CD14-positive monocyte (primary cell): ENCODE measurements at regions not wholly inside any gene's neighbourhood (a gene's known extent, or its start where the extent isn't known, plus 50 kb on each side); places are given as distances from the start of the nearest gene placed in this dataset.

ENCODE experiments used
- DNase-seq, 3 donors: peaks; one replicate each; pipeline ENCODE4 v3.0.0-alpha.2; 2011 to 2022
- H2AFZ ChIP-seq: 2 replicates; pipeline ENCODE4 v1.6.0; 2012; ENCODE audit warnings: mild to moderate bottlenecking, low read depth, low read length, inconsistent platforms; ENCODE audit not compliant: insufficient read depth, poor library complexity, severe bottlenecking
- H3K27ac ChIP-seq, 2 donors: 1 replicate in 1 of 2; 2 replicates in 1 of 2; pipeline ENCODE4 v1.5.1; 2012 to 2013; ENCODE audit warnings: low read length in 2 of 2, control low read depth in 1 of 2, inconsistent platforms in 1 of 2, low read depth in 1 of 2, mild to moderate bottlenecking in 1 of 2
- H3K27me3 ChIP-seq, 2 donors: one replicate each; pipeline versions ENCODE4 v1.6.0 to v1.6.1; 2011 to 2013; ENCODE audit warnings: low read length in 2 of 2; ENCODE audit not compliant: control insufficient read depth in 2 of 2, insufficient read depth in 2 of 2
- H3K36me3 ChIP-seq, 2 donors: replicated peaks in 1 of 2; 1 replicate in 1 of 2; 2 replicates in 1 of 2; pipeline versions ENCODE4 v1.5.1 to v1.6.1; 2012 to 2013; ENCODE audit warnings: low read length in 2 of 2, control low read depth in 1 of 2, inconsistent platforms in 1 of 2, mild to moderate bottlenecking in 1 of 2; ENCODE audit not compliant: insufficient read depth in 2 of 2, control insufficient read depth in 1 of 2
- H3K4me1 ChIP-seq, 2 donors: 1 replicate in 1 of 2; 2 replicates in 1 of 2; pipeline versions ENCODE4 v1.5.1 to v1.6.1; 2012 to 2013; ENCODE audit warnings: low read length in 2 of 2, control low read depth in 1 of 2, inconsistent platforms in 1 of 2, mild to moderate bottlenecking in 1 of 2, moderate library complexity in 1 of 2; ENCODE audit not compliant: insufficient read depth in 2 of 2, control insufficient read depth in 1 of 2
- H3K4me2 ChIP-seq: replicated peaks from 2 replicates; pipeline ENCODE3; 2012; ENCODE audit warnings: low read length, moderate library complexity, mild to moderate bottlenecking; ENCODE audit not compliant: poor library complexity, severe bottlenecking; ENCODE audit errors: extremely low read depth
- H3K4me3 ChIP-seq, 3 experiments: fragments of 200-600 bp in 1 of 3; sonication (generic) in 1 of 3; replicated peaks in 1 of 3; 1 replicate in 2 of 3; 2 replicates in 1 of 3; pipeline ENCODE4 v1.5.1; 2011 to 2013; ENCODE audit warnings: low read length in 3 of 3, mild to moderate bottlenecking in 3 of 3, control low read depth in 2 of 3, low read depth in 2 of 3, inconsistent platforms in 1 of 3, moderate library complexity in 1 of 3
- H3K79me2 ChIP-seq: 2 replicates; pipeline ENCODE4 v1.6.0; 2012; ENCODE audit warnings: mild to moderate bottlenecking, control low read depth, inconsistent platforms, low read length, moderate library complexity; ENCODE audit not compliant: insufficient read depth
- H3K9ac ChIP-seq: 2 replicates; pipeline ENCODE4 v1.6.0; 2017; ENCODE audit warnings: low read length, mild to moderate bottlenecking; ENCODE audit not compliant: insufficient read depth, poor library complexity, severe bottlenecking
- H3K9me3 ChIP-seq, 2 donors: replicated peaks in 1 of 2; 1 replicate in 1 of 2; 2 replicates in 1 of 2; pipeline versions ENCODE4 v1.5.1 to v1.6.1; 2012 to 2013; ENCODE audit warnings: low read length in 2 of 2, control low read depth in 1 of 2; ENCODE audit not compliant: control insufficient read depth in 1 of 2, insufficient read depth in 1 of 2
- H4K20me1 ChIP-seq: 2 replicates; pipeline ENCODE4 v1.6.0; 2012; ENCODE audit warnings: mild to moderate bottlenecking, low read length, control low read depth, moderate library complexity; ENCODE audit not compliant: insufficient read depth
- H3K27ac Mint-ChIP-seq, 7 donors: one replicate each; pipeline ENCODE4 v1.8.0; 2020; ENCODE audit warnings: mild to moderate bottlenecking in 7 of 7, mixed read lengths in 7 of 7, moderate library complexity in 6 of 7, inconsistent platforms in 2 of 7
- H3K27me3 Mint-ChIP-seq, 3 donors: one replicate each; pipeline ENCODE4 v1.8.0; 2021 to 2022; ENCODE audit warnings: low read depth in 3 of 3, mild to moderate bottlenecking in 3 of 3, mixed read lengths in 3 of 3, moderate library complexity in 3 of 3, inconsistent platforms in 1 of 3
- H3K36me3 Mint-ChIP-seq, 2 donors: one replicate each; pipeline ENCODE4 v1.8.0; 2020; ENCODE audit warnings: mixed read lengths in 2 of 2, inconsistent platforms in 1 of 2, mild to moderate bottlenecking in 1 of 2
- H3K4me1 Mint-ChIP-seq: one replicate; pipeline ENCODE4 v1.8.0; 2020; ENCODE audit warnings: mild to moderate bottlenecking, mixed read lengths
- H3K4me3 Mint-ChIP-seq, 2 donors: one replicate each; pipeline ENCODE4 v1.8.0; 2020; ENCODE audit warnings: mild to moderate bottlenecking in 2 of 2, mixed read lengths in 2 of 2, moderate library complexity in 1 of 2
- H3K9me3 Mint-ChIP-seq, 7 donors: one replicate each; pipeline ENCODE4 v1.8.0; 2020 to 2022; ENCODE audit warnings: mixed read lengths in 7 of 7, mild to moderate bottlenecking in 6 of 7, moderate library complexity in 6 of 7, inconsistent platforms in 2 of 7
- CTCF ChIP-seq: fragments of 200-600 bp; IDR thresholded peaks from one replicate; pipeline ENCODE4 v1.8.0; 2022; ENCODE audit warnings: antibody characterized with exemption, mild to moderate bottlenecking
- WGBS: methylation state at CpG from one replicate; pipeline ENCODE4 v1.1.5; 2013; ENCODE audit warnings: missing lambda C conversion rate; ENCODE audit not compliant: insufficient coverage; 5-methylcytosine and 5-hydroxymethylcytosine counted together
- intact Hi-C, 2 donors: fragments of 100-400 bp; cut with micrococcal nuclease; formaldehyde crosslinking; loops; one replicate each; pipeline versions ENCODE4 v1.15.0 to v1.15.1; 2023

GRCh38 chr2:120932881-120933280 lies 197.2 kb downstream of the GLI2 start:
- Mint-ChIP-seq H3K36me3 (no peaks in the 10 kb centered on the region), H3K9me3 (peaks cover 0 to 9% (median 3%) of the 10 kb centered on the region in 7 donors), H3K4me1 (no peaks in the 10 kb centered on the region), H3K27me3 (peaks cover 2 to 5% (median 2%) of the 10 kb centered on the region in 3 donors), H3K4me3 (no peak overlapping the region), H3K27ac (no peak overlapping the region)
- Histone ChIP-seq H3K9ac (no peak overlapping the region), H3K27ac (no peak overlapping the region), H2AFZ (no peak overlapping the region), H3K27me3 (no peaks in the 10 kb centered on the region), H3K4me3 (no peak overlapping the region), H3K9me3 (no peaks in the 10 kb centered on the region), H4K20me1 (no peaks in the 10 kb centered on the region), H3K4me1 (no peaks in the 10 kb centered on the region), H3K36me3 (no peaks in the 10 kb centered on the region), H3K4me2 (no peak overlapping the region), H3K79me2 (no peaks in the 10 kb centered on the region)
- intact Hi-C loops = no loop called here
- TF ChIP-seq CTCF = no peak
- WGBS = 96% methylated on average over 3 of the region's 7 CpGs
- no peak for DNase-seq

- Histone ChIP-seq H3K4me3 (no peak overlapping the region), H3K9ac (no peak overlapping the region), H3K4me2 (no peak overlapping the region), H3K9me3 (no peaks in the 10 kb centered on the region), H3K36me3 (no peaks in the 10 kb centered on the region), H3K4me1 (no peaks in the 10 kb centered on the region), H3K27me3 (no peaks in the 10 kb centered on the region), H2AFZ (no peak overlapping the region), H4K20me1 (no peaks in the 10 kb centered on the region), H3K79me2 (no peaks in the 10 kb centered on the region), H3K27ac (no peak overlapping the region)
- Mint-ChIP-seq H3K36me3 (no peaks in the 10 kb centered on the region), H3K9me3 (peaks cover 0 to 9% (median 3%) of the 10 kb centered on the region in 7 donors), H3K4me3 (no peak overlapping the region), H3K27ac (no peak overlapping the region), H3K27me3 (peaks cover 2 to 4% (median 2%) of the 10 kb centered on the region in 3 donors), H3K4me1 (no peaks in the 10 kb centered on the region)
- WGBS = 91% methylated on average over 17 of the region's 19 CpGs
- no peak for DNase-seq
- no peak for TF ChIP-seq CTCF
- intact Hi-C loops = no loop called here
These were observed 198.3 kb downstream of the GLI2 start for GRCh38 chr2:120933693-120934573.
